ENCODE measurements at regions not wholly inside any gene's neighbourhood (a gene's known extent, or its start where the extent isn't known, plus 50 kb on each side); places are given as distances from the start of the nearest gene placed in this dataset.
"Not testable (repeated sequence)": the region's sequence is repeated elsewhere in the genome, so short reads cannot be mapped to it uniquely, and the experiment has no call there.

- Histone ChIP-seq H3K36me3 (ENCODE audit: control insufficient read depth, insufficient read depth, low read length) (no peaks in the 10 kb centered on the region), H3K4me3 (replicated peaks in 1 of 4; ENCODE audit: control extremely low read depth in 1 of 4, insufficient read depth in 1 of 4, low read depth in 3 of 4, low read length in 4 of 4) (no peak overlapping the region), H3K27me3 (ENCODE audit: control insufficient read depth, insufficient read depth, low read length) (no peaks in the 10 kb centered on the region), H3K4me2 (ENCODE audit: extremely low read depth, insufficient read depth, low read length) (no peak overlapping the region), H3K9me3 (ENCODE audit: control insufficient read depth, insufficient read depth, low read depth, low read length) (no peaks in the 10 kb centered on the region), H4K20me1 (ENCODE audit: control insufficient read depth, extremely low read depth, insufficient read depth, low read length) (no peaks in the 10 kb centered on the region), H2AFZ (ENCODE audit: low read length) (no peak overlapping the region), H3K4me1 (ENCODE audit: control insufficient read depth, extremely low read depth, insufficient read depth, low read length) (no peaks in the 10 kb centered on the region), H3K27ac (ENCODE audit: insufficient read depth, low read length) (no peak overlapping the region), H3K79me2 (ENCODE audit: control insufficient read depth, insufficient read depth, low read length) (no peaks in the 10 kb centered on the region), H3K9ac (ENCODE audit: insufficient read depth, low read length) (no peak overlapping the region)
- peak in 1 of 2 donors; percentile 4 for DNase-seq (ENCODE audit: low read depth in 2 of 2)
- peak in 1 of 2 donors; percentile 15 for TF ChIP-seq CTCF (conservative IDR thresholded peaks at IDR 0.05 in 1 of 2, IDR thresholded peaks at IDR 0.05 in 1 of 2; ENCODE audit: low read depth in 1 of 2, low read length in 2 of 2)
- TF ChIP-seq EZH2 (IDR thresholded peaks at IDR 0.05; ENCODE audit: low read length, missing control alignments) = no peak
Measured at GRCh38 chr14:38605193-38606114, 349.6 kb upstream of the CLEC14A start.

DNA sequence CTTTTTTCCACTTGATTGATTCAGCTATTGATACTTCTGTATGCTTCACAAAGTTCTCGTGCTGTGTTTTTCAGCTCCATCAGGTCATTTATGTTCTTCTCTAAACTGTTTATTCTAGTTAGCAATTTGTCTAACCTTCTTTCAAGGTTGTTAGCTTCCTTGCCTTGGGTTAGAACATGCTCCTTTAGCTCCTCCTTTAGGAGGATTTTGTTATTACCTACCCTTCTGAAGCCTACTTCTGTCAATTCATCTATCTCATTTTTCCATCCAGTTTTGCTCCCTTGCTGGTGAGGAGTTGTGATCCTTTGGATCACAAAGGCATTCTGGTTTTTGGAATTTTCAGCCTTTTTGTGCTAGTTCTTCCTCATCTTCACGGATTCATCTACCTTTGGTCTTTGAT, 344.7 kb upstream of the CLEC14A start:
- not testable (repeated sequence) for H3K36me3 ChIP-seq (ENCODE audit: control insufficient read depth, insufficient read depth, low read length); H3K4me3 ChIP-seq (replicated peaks in 1 of 4; ENCODE audit: control extremely low read depth in 1 of 4, insufficient read depth in 1 of 4, low read depth in 3 of 4, low read length in 4 of 4); H3K27me3 ChIP-seq (ENCODE audit: control insufficient read depth, insufficient read depth, low read length); H2AFZ ChIP-seq (ENCODE audit: low read length); H3K9ac ChIP-seq (ENCODE audit: insufficient read depth, low read length); H3K79me2 ChIP-seq (ENCODE audit: control insufficient read depth, insufficient read depth, low read length); H4K20me1 ChIP-seq (ENCODE audit: control insufficient read depth, extremely low read depth, insufficient read depth, low read length); H3K9me3 ChIP-seq (ENCODE audit: control insufficient read depth, insufficient read depth, low read depth, low read length); H3K4me2 ChIP-seq (ENCODE audit: extremely low read depth, insufficient read depth, low read length); H3K4me1 ChIP-seq (ENCODE audit: control insufficient read depth, extremely low read depth, insufficient read depth, low read length); H3K27ac ChIP-seq (ENCODE audit: insufficient read depth, low read length)
- DNase-seq (ENCODE audit: low read depth in 2 of 2) = peak; percentile 20 to 69
- peak; percentile 37 to 54 for TF ChIP-seq CTCF (conservative IDR thresholded peaks at IDR 0.05 in 1 of 2, IDR thresholded peaks at IDR 0.05 in 1 of 2; ENCODE audit: low read depth in 1 of 2, low read length in 2 of 2)

DNA sequence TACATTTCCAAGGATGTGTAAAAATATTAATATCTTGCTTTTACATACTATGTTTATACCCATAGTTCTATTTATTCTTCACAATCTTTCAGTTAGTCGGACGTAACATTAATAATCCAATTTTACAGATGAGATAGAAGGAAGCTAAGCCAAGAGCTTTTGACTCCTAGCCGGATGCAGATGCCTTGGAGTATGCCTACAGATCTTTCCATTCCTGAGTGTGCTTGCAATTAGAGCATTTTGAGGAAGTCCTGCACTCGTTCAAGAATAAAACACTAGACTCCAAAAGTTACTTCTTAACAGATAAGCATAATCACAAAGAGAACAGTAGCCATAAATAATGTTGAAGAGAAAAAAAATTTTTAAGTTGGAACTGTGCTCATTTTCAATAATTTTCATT, 337.6 kb upstream of the CLEC14A start:
- no peaks in the 10 kb centered on the region for H4K20me1 ChIP-seq (ENCODE audit: control insufficient read depth, extremely low read depth, insufficient read depth, low read length)
- no peak overlapping the region for H3K4me2 ChIP-seq (ENCODE audit: extremely low read depth, insufficient read depth, low read length)
- H3K27me3 ChIP-seq (ENCODE audit: control insufficient read depth, insufficient read depth, low read length) = no peaks in the 10 kb centered on the region
- H3K9me3 ChIP-seq (ENCODE audit: control insufficient read depth, insufficient read depth, low read depth, low read length) = no peaks in the 10 kb centered on the region
- H3K79me2 ChIP-seq (ENCODE audit: control insufficient read depth, insufficient read depth, low read length) = no peaks in the 10 kb centered on the region
- no peak overlapping the region for H3K27ac ChIP-seq (ENCODE audit: insufficient read depth, low read length)
- no peak for DNase-seq (ENCODE audit: low read depth in 2 of 2)
- no peak overlapping the region for H2AFZ ChIP-seq (ENCODE audit: low read length)
- no peaks in the 10 kb centered on the region for H3K36me3 ChIP-seq (ENCODE audit: control insufficient read depth, insufficient read depth, low read length)
- no peaks in the 10 kb centered on the region for H3K4me1 ChIP-seq (ENCODE audit: control insufficient read depth, extremely low read depth, insufficient read depth, low read length)
- TF ChIP-seq CTCF (conservative IDR thresholded peaks at IDR 0.05 in 1 of 2, IDR thresholded peaks at IDR 0.05 in 1 of 2; ENCODE audit: low read depth in 1 of 2, low read length in 2 of 2) (no peak), EZH2 (IDR thresholded peaks at IDR 0.05; ENCODE audit: low read length, missing control alignments) (no peak)
- no peak overlapping the region for H3K4me3 ChIP-seq (replicated peaks in 1 of 4; ENCODE audit: control extremely low read depth in 1 of 4, insufficient read depth in 1 of 4, low read depth in 3 of 4, low read length in 4 of 4)
- H3K9ac ChIP-seq (ENCODE audit: insufficient read depth, low read length) = no peak overlapping the region

Data from fibroblast of lung (primary cell).